SH-SY5Y (cell line): ENCODE measurements at regions not wholly inside any gene's neighbourhood (a gene's known extent, or its start where the extent isn't known, plus 50 kb on each side); places are given as distances from the start of the nearest gene placed in this dataset.

Experiments
- GATA2 ChIP-seq: IDR thresholded peaks from 2 replicates; pipeline ENCODE4 v1.6.1; 2011; ENCODE audit warnings: mild to moderate bottlenecking, low read depth, low read length
- GATA3 ChIP-seq: IDR thresholded peaks from 2 replicates; pipeline ENCODE4 v1.6.1; 2011; ENCODE audit warnings: low read depth, mild to moderate bottlenecking, low read length, moderate library complexity

DNA sequence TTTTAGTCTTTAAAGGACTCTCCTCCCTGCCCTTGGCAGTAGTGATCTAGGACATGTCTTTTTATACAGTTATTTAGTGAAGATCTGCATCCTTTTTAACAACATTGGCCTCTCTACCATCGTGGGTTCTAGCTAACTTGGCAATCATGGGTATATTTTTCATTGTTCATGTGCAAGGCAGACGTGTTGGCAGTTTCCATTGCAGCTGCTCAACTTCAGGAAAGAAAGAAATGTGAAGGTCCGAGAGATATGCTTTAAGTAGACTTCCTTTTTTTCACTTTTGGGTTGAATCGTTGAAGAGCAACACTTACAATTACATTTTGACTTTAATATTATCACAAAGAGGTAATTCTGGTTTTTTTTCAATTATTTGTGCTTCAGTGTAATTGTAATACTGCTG is 172.6 kb downstream of the SATB1 start:
- TF ChIP-seq GATA3 (no peak), GATA2 (no peak)
